AG09319 (cell line): ENCODE measurements at regions not wholly inside any gene's neighbourhood (a gene's known extent, or its start where the extent isn't known, plus 50 kb on each side); places are given as distances from the start of the nearest gene placed in this dataset.
"Not testable (repeated sequence)": the region's sequence is repeated elsewhere in the genome, so short reads cannot be mapped to it uniquely, and the experiment has no call there.

ENCODE experiments used
- DNase-seq: peaks from one replicate; pipeline ENCODE4 v3.0.0-alpha.2; 2010; ENCODE audit warnings: low read depth; ENCODE audit errors: extremely low read depth
- TF ChIP-seq, protein P1 (sequence below): IDR thresholded peaks from 2 replicates; pipeline ENCODE4 v1.5.1; 2011; ENCODE audit warnings: low read depth, mild to moderate bottlenecking, inconsistent platforms, low read length, moderate library complexity

DNA sequence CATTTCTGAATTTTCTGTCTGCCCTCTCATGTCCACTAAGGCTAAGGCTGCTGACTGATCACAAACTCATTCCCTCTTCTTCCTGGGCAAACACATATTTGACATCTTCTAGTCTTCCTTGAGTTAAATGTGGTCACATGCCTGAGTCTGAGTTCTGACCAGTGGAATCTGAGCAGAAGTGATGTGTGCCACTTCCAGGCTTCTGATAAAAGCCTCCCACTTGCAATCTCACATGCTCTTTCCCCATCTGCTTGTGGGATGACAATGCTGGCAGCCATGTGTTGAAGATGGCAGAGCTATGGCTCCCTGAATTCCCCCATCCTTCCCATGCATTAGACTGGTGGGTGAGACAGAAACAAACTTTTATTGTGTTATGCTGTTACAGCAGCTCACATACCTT, 149.9 kb upstream of the ZNF648 start:
- DNase-seq, result no peak
- TF ChIP-seq, protein P1, sequence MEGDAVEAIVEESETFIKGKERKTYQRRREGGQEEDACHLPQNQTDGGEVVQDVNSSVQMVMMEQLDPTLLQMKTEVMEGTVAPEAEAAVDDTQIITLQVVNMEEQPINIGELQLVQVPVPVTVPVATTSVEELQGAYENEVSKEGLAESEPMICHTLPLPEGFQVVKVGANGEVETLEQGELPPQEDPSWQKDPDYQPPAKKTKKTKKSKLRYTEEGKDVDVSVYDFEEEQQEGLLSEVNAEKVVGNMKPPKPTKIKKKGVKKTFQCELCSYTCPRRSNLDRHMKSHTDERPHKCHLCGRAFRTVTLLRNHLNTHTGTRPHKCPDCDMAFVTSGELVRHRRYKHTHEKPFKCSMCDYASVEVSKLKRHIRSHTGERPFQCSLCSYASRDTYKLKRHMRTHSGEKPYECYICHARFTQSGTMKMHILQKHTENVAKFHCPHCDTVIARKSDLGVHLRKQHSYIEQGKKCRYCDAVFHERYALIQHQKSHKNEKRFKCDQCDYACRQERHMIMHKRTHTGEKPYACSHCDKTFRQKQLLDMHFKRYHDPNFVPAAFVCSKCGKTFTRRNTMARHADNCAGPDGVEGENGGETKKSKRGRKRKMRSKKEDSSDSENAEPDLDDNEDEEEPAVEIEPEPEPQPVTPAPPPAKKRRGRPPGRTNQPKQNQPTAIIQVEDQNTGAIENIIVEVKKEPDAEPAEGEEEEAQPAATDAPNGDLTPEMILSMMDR, result no peak

DNA sequence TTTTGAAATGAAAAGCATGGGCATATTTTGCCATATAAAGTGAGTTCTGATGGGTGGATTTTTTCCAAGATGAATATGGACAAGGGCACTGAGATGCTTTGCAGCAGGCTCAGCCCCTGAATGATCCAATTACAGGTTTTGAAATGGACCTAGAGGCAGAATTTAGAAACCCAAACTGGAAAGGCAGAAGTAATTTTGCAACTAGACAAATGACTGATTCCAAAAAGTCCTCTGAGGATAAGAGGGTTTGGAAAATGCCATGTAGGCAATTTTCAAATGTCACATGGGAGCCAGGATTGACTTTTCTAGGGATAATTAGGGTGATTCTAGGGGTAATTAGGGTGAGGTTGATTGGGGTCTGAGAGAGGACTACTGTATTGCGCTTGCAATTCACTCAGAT, 148.9 kb upstream of the ZNF648 start:
- TF ChIP-seq, protein P1, result no peak
- DNase-seq, result no peak

DNA sequence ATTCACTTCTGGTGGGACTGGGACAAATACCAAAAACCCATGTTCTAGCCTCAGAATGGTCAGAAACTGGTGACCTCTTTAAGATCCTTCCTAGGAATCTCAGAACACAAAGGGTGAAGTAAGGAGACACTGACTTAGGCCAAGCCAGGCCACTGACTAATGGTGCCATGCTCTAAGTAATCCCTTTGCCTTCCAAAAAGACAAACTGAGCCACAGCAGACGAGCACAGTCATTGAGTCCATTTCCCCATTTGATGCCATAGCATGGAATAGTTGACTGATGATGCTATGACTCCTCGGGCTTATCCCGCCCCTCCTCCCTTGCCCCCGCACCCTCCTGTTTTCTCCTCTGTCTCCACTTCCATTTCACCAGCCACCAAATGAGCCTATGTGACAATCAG, 145.8 kb upstream of the ZNF648 start:
- TF ChIP-seq, protein P1, result no peak
- DNase-seq, result no peak

DNA sequence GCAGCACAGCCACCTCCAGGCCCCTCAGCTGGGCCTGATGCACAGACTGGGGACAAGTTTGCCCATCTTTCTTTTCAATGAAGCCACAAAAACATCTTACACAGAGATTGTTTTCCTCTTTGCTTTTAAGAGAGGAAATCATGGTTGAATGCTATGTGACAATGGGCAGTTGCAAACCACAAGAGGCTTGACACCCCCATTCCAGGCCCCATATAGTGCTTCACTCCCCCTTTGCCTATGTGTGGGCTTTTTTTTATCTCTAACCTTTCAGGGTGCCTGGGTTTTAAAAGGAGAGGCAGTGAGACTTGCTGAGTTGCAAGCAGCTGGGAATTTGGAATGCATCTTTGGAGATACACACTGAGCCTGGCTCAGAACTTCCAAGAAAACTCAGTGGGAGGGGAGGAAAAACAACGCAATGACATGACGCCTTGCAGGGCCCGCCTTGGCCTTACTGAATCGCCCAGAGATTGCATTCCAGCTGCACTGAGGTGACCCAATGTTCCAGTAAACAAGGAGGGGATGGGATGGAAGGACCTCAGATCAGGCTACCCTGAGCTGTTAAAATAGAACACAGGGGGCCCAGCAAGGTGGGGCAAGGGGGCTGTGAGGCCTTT, 145.2 kb upstream of the ZNF648 start:
- no peak for DNase-seq
- TF ChIP-seq, protein P1, result no peak

DNA sequence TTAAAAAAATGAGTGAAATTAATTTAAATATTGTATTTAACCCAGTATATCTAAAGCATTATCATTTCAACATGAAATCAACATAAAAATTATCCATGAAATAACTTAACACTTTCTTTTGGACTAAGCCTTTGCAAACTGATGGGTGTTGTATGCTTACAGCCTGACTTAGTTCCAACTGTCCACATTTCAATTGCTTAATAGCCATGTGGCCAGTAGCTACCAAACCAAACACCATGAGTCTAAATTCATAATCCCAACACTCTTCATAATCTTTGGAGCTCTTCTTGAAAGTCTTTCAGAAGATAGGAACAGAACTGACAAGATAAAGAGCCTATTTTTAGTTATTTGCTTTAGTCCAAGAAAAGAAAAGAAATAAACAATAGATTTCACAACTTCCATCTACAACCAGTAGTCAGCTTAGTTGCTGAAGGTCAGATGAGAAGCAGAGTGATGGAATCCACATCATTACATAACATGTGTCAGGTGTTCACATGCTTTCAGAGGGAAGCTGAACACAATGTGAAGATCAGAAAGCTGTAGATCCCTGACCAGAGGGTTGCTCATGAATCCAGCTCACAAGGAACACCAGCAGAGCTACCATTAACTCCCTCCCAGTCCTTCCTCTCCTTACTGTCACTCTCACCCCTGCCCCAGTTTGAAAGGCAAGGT, 144.0 kb upstream of the ZNF648 start:
- DNase-seq, result no peak
- TF ChIP-seq, protein P1, result no peak

DNA sequence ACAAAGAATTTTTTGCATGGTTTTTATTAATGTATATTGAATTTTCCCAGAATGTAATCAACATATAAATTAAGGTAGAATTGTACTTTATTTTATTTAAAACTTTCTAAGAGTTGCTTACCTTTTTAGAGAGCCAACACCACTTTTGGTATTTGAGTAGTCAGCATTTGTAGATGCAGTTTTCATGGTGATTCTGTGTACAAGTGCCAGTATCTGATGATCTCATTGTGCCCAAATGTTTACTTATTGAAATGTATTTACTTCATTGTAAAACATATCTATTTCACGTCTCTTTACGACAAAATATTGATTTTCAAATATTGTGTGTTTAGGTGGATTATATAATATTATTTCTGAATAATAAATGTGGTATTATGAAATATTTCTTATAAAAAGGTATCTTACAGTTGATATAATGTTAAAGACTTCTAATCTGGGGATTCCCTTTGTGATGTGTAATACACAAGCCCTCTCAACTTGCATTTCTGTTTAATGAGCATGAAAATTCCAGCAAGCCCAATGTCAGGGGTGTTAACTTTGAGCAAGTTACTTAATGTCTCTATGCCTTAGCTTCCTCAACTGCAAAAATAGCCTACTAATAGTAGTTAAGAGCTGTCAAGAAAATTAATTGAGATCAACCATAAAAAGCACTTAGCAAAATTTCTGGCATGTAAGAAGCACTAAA, 141.8 kb upstream of the ZNF648 start:
- TF ChIP-seq, protein P1, result no peak
- DNase-seq, result no peak

DNA sequence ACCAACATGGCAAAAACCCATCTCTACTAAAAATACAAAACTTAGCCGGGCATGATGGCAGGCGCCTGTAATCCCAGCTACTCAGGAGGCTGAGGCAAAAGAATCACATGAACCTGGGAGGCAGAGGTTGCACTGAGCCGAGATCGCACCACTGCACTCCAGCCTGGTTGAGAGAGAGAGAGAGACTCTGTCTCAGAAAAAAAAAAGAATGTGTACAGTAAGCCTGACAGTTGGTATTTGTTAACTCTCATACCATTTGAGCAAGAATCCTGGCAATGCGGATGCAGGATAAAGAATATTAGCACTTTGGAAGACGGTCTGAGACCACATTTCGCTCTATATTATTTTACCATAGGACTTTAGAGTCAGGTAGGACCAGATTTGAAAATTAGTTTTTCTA, 140.0 kb upstream of the ZNF648 start:
- not testable (repeated sequence) for DNase-seq
